K562 (cell line): ENCODE measurements at regions not wholly inside any gene's neighbourhood (a gene's known extent, or its start where the extent isn't known, plus 50 kb on each side); places are given as distances from the start of the nearest gene placed in this dataset.

Experiments
- ATAC-seq: fragments of 200-7000 bp; cut with Tn5 transposase; 3 replicates; pipeline ENCODE4 v1.9.1; 2020; ENCODE audit warnings: moderate library complexity
- BruUV-seq: library from RNA; stranded (reverse); fragments of 400-500 nt; replicated peaks from 2 replicates; lab custom pipeline; 2021; lab: Mats Ljungman, UMichigan
- CTCF ChIA-PET: fragments of 300-600 bp; formaldehyde crosslinking; extraction: SDS; loops from one replicate; lab custom pipeline; 2021; ENCODE audit warnings: low intra/inter-chr PET ratio; lab: Yijun Ruan, JAX
- POLR2A ChIA-PET: fragments of 300-600, 350-650 bp; sonication (Branson Sonifier 250); formaldehyde crosslinking; extraction: SDS; loops from one replicate; lab custom pipeline; 2021; ENCODE audit warnings: antibody characterized with exemption, inconsistent platforms; lab: Yijun Ruan, JAX
- DNase-seq, 4 experiments: peaks; one replicate each; pipeline versions ENCODE4 v3.0.0 to v3.0.0-alpha.2; 2011 to 2018; ENCODE audit warnings: low spot score in 3 of 4, mixed read lengths in 3 of 4; ENCODE audit errors: extremely low read depth in 1 of 4
- FAIRE-seq: peaks from 2 replicates; lab custom pipeline; 2011; peaks lifted over from hg19 to GRCh38; lab: Jason Lieb, UNC
- H2AFZ ChIP-seq: 2 replicates; pipeline ENCODE4 v1.6.0; 2011; ENCODE audit warnings: low read depth, low read length, control low read depth, inconsistent platforms
- H3K27ac ChIP-seq: fragments of 200-600 bp; 3 replicates; pipeline ENCODE4 v1.8.0; 2011; ENCODE audit warnings: low read depth, mild to moderate bottlenecking, control low read depth, inconsistent platforms, low read length, moderate library complexity, mixed read lengths; ENCODE audit errors: extremely low read depth
- H3K27me3 ChIP-seq, 2 experiments: fragments of 300-600 bp in 1 of 2; 2 replicates in 1 of 2; 3 replicates in 1 of 2; pipeline versions ENCODE4 v1.6.0 to v1.8.0; 2011; ENCODE audit warnings: inconsistent platforms in 2 of 2, low read length in 2 of 2, mild to moderate bottlenecking in 1 of 2, mixed read lengths in 1 of 2, moderate library complexity in 1 of 2; ENCODE audit not compliant: control insufficient read depth in 2 of 2, insufficient read depth in 2 of 2
- H3K36me3 ChIP-seq: fragments of 300-600 bp; 3 replicates; pipeline ENCODE4 v1.8.0; 2011; ENCODE audit warnings: mild to moderate bottlenecking, low read length, inconsistent platforms; ENCODE audit not compliant: control insufficient read depth, insufficient read depth
- H3K4me1 ChIP-seq, 2 experiments: fragments of 200-600 bp in 1 of 2; replicated peaks in 1 of 2; 2 replicates in 1 of 2; 3 replicates in 1 of 2; pipeline versions ENCODE4 v1.5.1 to v1.8.0; 2011; ENCODE audit warnings: inconsistent platforms in 2 of 2, low read length in 2 of 2, mild to moderate bottlenecking in 1 of 2, mixed read lengths in 1 of 2, moderate library complexity in 1 of 2; ENCODE audit not compliant: control insufficient read depth in 2 of 2, insufficient read depth in 2 of 2
- H3K4me2 ChIP-seq: 2 replicates; pipeline ENCODE4 v1.6.1; 2011; ENCODE audit warnings: low read length, control low read depth, inconsistent platforms, mixed read lengths; ENCODE audit not compliant: insufficient read depth
- H3K4me3 ChIP-seq: fragments of 200-600 bp; sonication (generic), shearing (Covaris generic); 2 replicates; pipeline ENCODE4 v1.5.1; 2016; ENCODE audit warnings: control low read depth, inconsistent platforms
- H3K79me2 ChIP-seq: fragments of 200-600 bp; 3 replicates; pipeline ENCODE4 v1.8.0; 2011; ENCODE audit warnings: low read length, inconsistent platforms; ENCODE audit not compliant: control insufficient read depth, insufficient read depth
- H3K9ac ChIP-seq, 2 experiments: 2 replicates each; pipeline versions ENCODE4 v1.6.0 to v1.6.1; 2011; ENCODE audit warnings: low read depth in 2 of 2, low read length in 2 of 2, control low read depth in 1 of 2, inconsistent platforms in 1 of 2, mild to moderate bottlenecking in 1 of 2, mixed read lengths in 1 of 2; ENCODE audit not compliant: insufficient read depth in 1 of 2
- H3K9me1 ChIP-seq: one replicate; pipeline ENCODE4 v1.6.0; 2011; ENCODE audit warnings: inconsistent platforms, mild to moderate bottlenecking, low read length, moderate library complexity; ENCODE audit not compliant: control insufficient read depth, insufficient read depth
- H3K9me3 ChIP-seq: replicated peaks from 2 replicates; pipeline ENCODE4 v1.5.1; 2011; ENCODE audit warnings: low read depth, low read length, inconsistent platforms; ENCODE audit not compliant: control insufficient read depth, insufficient read depth
- H4K20me1 ChIP-seq: replicated peaks from 2 replicates; pipeline ENCODE4 v1.6.1; 2011; ENCODE audit warnings: low read length, inconsistent platforms, mixed read lengths; ENCODE audit not compliant: control insufficient read depth, insufficient read depth
- CCAR2 ChIP-seq: fragments of 200-400 bp; formaldehyde crosslinking; IDR thresholded peaks from 2 replicates; pipeline ENCODE4 v1.6.1; 2017; ENCODE audit warnings: mild to moderate bottlenecking, low read depth, low read length
- COPS2 ChIP-seq: fragments of 450-650 bp; conservative IDR thresholded peaks from 2 replicates; pipeline ENCODE4 v1.6.1; 2016; ENCODE audit warnings: mild to moderate bottlenecking, moderate library complexity
- HBP1 ChIP-seq: fragments of 450-650 bp; formaldehyde crosslinking; IDR thresholded peaks from 2 replicates; pipeline ENCODE4 v1.4.0; 2022; ENCODE audit warnings: missing genetic modification characterization
- HMGN3 ChIP-seq: IDR thresholded peaks from 2 replicates; pipeline ENCODE4 v1.6.1; 2011; ENCODE audit warnings: borderline replicate concordance, low read depth, mild to moderate bottlenecking, mixed read lengths, low read length; ENCODE audit not compliant: insufficient read length; ENCODE audit errors: extremely low read depth
- MEIS2 ChIP-seq: fragments of 450-650 bp; IDR thresholded peaks from 2 replicates; pipeline ENCODE4 v1.6.1; 2014; ENCODE audit warnings: mild to moderate bottlenecking; ENCODE audit not compliant: partially characterized antibody
- PHB2 ChIP-seq: fragments of 450-650 bp; IDR thresholded peaks from 2 replicates; pipeline ENCODE4 v1.6.1; 2017; ENCODE audit warnings: low read depth
- RFX1 ChIP-seq: fragments of 450-650 bp; IDR thresholded peaks from 2 replicates; pipeline ENCODE4 v1.6.1; 2016; ENCODE audit warnings: mild to moderate bottlenecking, moderate library complexity
- SAP30 ChIP-seq: fragments of 200-600 bp; sonication (generic); IDR thresholded peaks from 2 replicates; pipeline ENCODE4 v1.6.1; 2012; ENCODE audit warnings: borderline replicate concordance, low read depth, mild to moderate bottlenecking, moderate library complexity, low read length, control low read depth, inconsistent platforms; ENCODE audit not compliant: insufficient read depth, poor library complexity, severe bottlenecking
- TAF9B ChIP-seq: fragments of 450-650 bp; IDR thresholded peaks from 2 replicates; pipeline ENCODE4 v1.6.1; 2018; ENCODE audit warnings: mild to moderate bottlenecking; ENCODE audit not compliant: partially characterized antibody
- TRIM25 ChIP-seq: fragments of 450-650 bp; IDR thresholded peaks from 2 replicates; pipeline ENCODE4 v1.7.0; 2016; ENCODE audit warnings: borderline replicate concordance
- ZBTB34 ChIP-seq: fragments of 250-450 bp; sonication (Bioruptor Pico); IDR thresholded peaks from 2 replicates; pipeline ENCODE4 v1.8.0; 2021; ENCODE audit warnings: mild to moderate bottlenecking, moderate library complexity
- ZBTB9 ChIP-seq: fragments of 450-650 bp; formaldehyde crosslinking; IDR thresholded peaks from 2 replicates; pipeline ENCODE4 v1.4.0; 2020; ENCODE audit warnings: mild to moderate bottlenecking, moderate library complexity
- ZNF165 ChIP-seq: fragments of 250-450 bp; sonication (Bioruptor Pico); IDR thresholded peaks from 2 replicates; pipeline ENCODE4 v1.4.0; 2020; ENCODE audit warnings: borderline replicate concordance
- ZNF274 ChIP-seq: IDR thresholded peaks from 2 replicates; pipeline ENCODE4 v1.6.1; 2011; ENCODE audit warnings: low read depth, mild to moderate bottlenecking, low read length, moderate library complexity, borderline replicate concordance
- ZNF282 ChIP-seq: sonication (generic); formaldehyde crosslinking; IDR thresholded peaks from 2 replicates; pipeline ENCODE4 v1.8.1; 2023; ENCODE audit warnings: missing genetic modification reagents
- ZZZ3 ChIP-seq: fragments of 450-650 bp; IDR thresholded peaks from 2 replicates; pipeline ENCODE4 v1.6.1; 2016; ENCODE audit warnings: antibody characterized with exemption, mild to moderate bottlenecking, moderate library complexity
- in situ Hi-C: fragments of 300-500 bp; cut with MboI; formaldehyde crosslinking; loops from 4 replicates; pipeline ENCODE4 v1.15.0; 2018; ENCODE audit warnings: inconsistent platforms, mixed read lengths
- intact Hi-C: fragments of 100-400 bp; cut with micrococcal nuclease; formaldehyde crosslinking; loops from 2 replicates; pipeline ENCODE4 v1.14.2; 2022

GRCh38 chr2:180258041-180258537, 251.0 kb upstream of the CWC22 start:
- no peak overlapping the region for H3K27ac ChIP-seq
- H3K4me3 ChIP-seq = no peak overlapping the region
- in situ Hi-C loops (no loop called here), intact Hi-C loops (no loop called here)
- FAIRE-seq (no peak), DNase-seq (no peak), ATAC-seq (no peak)
- no peak overlapping the region for H3K9ac ChIP-seq
- H3K4me2 ChIP-seq = no peak overlapping the region
- no peaks in the 10 kb centered on the region for H3K27me3 ChIP-seq
- no peaks in the 10 kb centered on the region for H4K20me1 ChIP-seq
- no TSS peak for BruUV-seq
- H3K36me3 ChIP-seq = no peaks in the 10 kb centered on the region
- no peaks in the 10 kb centered on the region for H3K79me2 ChIP-seq
- no peaks in the 10 kb centered on the region for H3K4me1 ChIP-seq
- H2AFZ ChIP-seq = no peak overlapping the region
- no peaks in the 10 kb centered on the region for H3K9me1 ChIP-seq
- ChIA-PET CTCF (no interaction called here), POLR2A (no interaction called here)
- TF ChIP-seq ZZZ3 (no peak), TRIM25 (no peak), SAP30 (no peak), HBP1 (CRISPR knock-in tag) (no peak), COPS2 (no peak), HMGN3 (no peak), ZBTB34 (CRISPR knock-in tag) (no peak), TAF9B (no peak), MEIS2 (no peak), RFX1 (no peak), ZBTB9 (CRISPR knock-in tag) (no peak), PHB2 (no peak), CCAR2 (no peak), ZNF282 (CRISPR knock-in tag) (no peak), ZNF165 (CRISPR knock-in tag) (no peak), ZNF274 (no peak)
- H3K9me3 ChIP-seq = no peaks in the 10 kb centered on the region
